Skeletal muscle cell (primary cell): ENCODE measurements at regions not wholly inside any gene's neighbourhood (a gene's known extent, or its start where the extent isn't known, plus 50 kb on each side); places are given as distances from the start of the nearest gene placed in this dataset.
A peak's percentile ranks its signal among the peaks of the same experiment; 100 is the strongest.
"Not testable (repeated sequence)": the region's sequence is repeated elsewhere in the genome, so short reads cannot be mapped to it uniquely, and the experiment has no call there.

Experiments
- DNase-seq: peaks from one replicate; pipeline ENCODE4 v3.0.0-alpha.2; 2010; ENCODE audit warnings: low read depth
- H3K4me3 ChIP-seq: 2 replicates; pipeline ENCODE4 v1.5.1; 2011; ENCODE audit warnings: low read depth, mild to moderate bottlenecking, control low read depth, low read length, moderate library complexity

DNA sequence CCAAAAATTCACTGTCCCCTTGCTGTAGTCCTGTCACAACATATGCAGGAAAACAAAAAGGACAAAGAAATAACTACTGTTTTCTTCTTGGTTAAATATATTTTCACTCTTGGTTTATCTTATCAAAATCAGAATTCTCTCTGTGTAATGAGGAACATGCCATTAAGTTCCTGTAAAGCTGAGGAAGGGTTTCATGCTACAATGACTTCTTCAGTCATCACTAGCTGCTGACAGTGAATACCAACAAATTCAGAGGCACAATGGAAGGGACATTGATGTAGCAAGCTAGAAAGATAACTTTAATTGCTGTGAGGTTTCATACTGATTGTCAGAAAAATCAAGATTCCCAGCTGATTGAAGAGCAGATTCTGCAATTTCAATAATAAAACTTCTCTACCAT, 782.9 kb upstream of the HTR2C start:
- H3K4me3 ChIP-seq = no peak overlapping the region
- no peak for DNase-seq

- H3K4me3 ChIP-seq = no peak overlapping the region
- no peak for DNase-seq
Observed at GRCh38 chrX:113793563-113793962, 790.3 kb upstream of the HTR2C start.

GRCh38 chrX:113790987-113791386, 792.9 kb upstream of the HTR2C start:
- no peak for DNase-seq
- H3K4me3 ChIP-seq = no peak overlapping the region

- not testable (repeated sequence) for DNase-seq, H3K4me3 ChIP-seq
Observed at GRCh38 chrX:113784754-113785153, 799.1 kb upstream of the HTR2C start.

- no peak overlapping the region for H3K4me3 ChIP-seq
- DNase-seq = no peak
Observed at GRCh38 chrX:113770806-113771205, 813.1 kb upstream of the HTR2C start.

DNA sequence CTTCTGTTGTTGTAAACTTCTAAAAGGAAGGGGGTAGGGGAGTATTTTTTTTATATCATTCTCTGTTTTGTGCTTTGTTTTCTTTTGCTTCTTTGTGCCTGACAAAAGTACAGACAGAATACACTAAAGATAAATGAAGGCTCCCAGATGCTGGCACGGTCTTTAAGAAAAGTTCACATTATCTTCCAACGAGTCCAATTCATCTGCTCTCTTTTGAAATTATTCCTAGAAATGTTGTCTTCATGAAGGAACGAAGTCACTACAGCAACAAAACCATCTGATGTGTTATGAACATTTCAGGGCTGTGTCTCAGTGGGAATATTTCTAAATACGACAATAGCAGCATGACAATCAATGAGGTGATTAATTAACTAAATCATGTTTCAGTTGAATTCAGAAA, 813.8 kb upstream of the HTR2C start:
- no peak for DNase-seq
- H3K4me3 ChIP-seq = no peak overlapping the region

DNA sequence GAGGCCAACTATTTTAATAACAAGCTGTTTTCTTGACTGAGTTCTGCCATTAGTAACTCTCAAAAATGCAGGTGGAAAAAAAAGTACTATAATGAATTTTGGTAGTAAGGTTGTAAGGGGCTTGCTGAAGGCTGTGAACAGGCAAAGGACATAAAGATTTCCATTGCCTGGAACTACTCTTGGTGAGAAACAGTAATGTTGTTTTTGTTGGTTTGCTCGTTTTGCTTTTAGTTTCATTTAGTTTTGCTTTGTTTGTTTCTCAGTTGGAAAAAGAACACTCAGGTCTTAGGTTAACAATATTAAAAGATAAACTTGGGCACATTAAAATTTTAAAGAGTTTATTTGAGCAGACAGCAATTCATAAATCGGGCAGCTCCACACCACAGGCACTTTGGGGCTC, 824.5 kb upstream of the HTR2C start:
- H3K4me3 ChIP-seq = no peak overlapping the region
- no peak for DNase-seq

DNA sequence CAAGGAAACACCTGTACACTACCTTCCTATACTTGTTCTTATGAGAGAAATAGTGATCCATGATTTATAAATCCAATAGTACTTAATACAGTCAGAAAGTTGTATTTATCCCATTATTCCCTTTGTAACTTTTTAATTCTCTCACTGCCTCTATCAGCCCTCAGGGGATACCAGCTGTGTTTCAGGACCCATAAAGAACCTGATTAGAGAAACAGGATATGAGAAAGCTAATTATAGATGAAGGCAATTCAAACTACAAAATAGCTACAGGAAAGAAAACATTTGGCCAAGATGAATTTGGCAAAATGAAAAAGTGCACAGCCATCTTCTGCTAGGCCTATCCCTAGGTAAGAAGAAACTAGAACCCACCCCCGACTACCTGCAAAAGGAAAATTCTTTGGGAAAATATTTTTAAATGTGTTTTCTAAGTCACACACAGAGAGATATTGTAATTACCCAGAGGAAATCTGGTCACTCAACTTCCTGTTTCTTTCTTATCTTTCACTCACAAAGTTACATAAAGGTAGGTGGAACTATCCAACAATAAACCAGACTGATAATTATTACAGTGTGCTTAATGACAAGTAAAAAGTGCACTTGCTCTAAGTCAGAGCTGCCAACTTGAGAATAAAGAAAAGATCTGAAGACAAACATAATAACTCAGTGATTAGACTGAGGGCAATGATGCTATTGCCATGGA, 836.5 kb upstream of the HTR2C start:
- no peak overlapping the region for H3K4me3 ChIP-seq
- no peak for DNase-seq

GRCh38 chrX:113743069-113743468, 840.8 kb upstream of the HTR2C start:
- H3K4me3 ChIP-seq = no peak overlapping the region
- no peak for DNase-seq

DNA sequence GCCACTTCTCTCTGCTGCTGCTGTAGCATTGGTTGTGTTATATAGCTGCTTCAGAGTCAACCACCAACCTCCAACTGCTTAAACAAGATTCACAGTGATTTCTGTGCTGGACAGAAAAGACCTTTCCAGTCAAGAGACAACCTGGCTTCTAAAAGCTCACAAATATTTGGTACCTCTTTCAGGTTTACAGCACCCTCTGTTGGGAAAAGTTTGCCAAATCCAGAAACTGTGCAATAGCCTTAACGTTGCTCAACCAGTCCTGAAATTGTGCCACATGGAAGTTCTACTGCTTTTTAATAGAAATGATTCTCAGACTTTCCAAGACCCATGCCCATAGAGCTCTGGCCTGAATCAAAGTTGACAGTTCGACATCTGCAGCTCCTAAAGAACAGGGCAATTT, 842.1 kb upstream of the HTR2C start:
- no peak overlapping the region for H3K4me3 ChIP-seq
- no peak for DNase-seq

- DNase-seq = no peak
- no peak overlapping the region for H3K4me3 ChIP-seq
Observed at GRCh38 chrX:113728937-113729336, 854.9 kb upstream of the HTR2C start.

GRCh38 chrX:113726898-113727297, 857.0 kb upstream of the HTR2C start:
- no peak for DNase-seq
- no peak overlapping the region for H3K4me3 ChIP-seq

GRCh38 chrX:113726466-113726865, 857.4 kb upstream of the HTR2C start:
- no peak overlapping the region for H3K4me3 ChIP-seq
- no peak for DNase-seq

DNA sequence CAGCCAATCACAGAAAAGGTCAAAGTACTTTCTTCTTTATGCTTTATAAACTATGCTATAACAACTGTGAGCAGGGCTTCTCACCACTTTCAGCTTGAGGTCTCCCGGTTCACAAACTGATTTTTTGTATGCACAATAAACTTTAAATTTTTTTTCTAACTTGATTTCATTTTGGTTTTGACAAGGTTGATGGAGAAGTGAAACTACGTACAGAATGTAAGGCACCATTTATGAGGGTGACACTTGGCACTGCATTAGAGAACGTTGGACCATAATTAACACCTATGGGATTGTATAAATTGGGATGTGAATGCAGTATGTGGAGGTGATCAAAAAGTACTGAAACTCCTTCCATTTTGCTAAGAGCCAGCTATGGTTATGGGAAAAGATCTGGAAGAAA, 857.9 kb upstream of the HTR2C start:
- H3K4me3 ChIP-seq = no peak overlapping the region
- DNase-seq = no peak

DNA sequence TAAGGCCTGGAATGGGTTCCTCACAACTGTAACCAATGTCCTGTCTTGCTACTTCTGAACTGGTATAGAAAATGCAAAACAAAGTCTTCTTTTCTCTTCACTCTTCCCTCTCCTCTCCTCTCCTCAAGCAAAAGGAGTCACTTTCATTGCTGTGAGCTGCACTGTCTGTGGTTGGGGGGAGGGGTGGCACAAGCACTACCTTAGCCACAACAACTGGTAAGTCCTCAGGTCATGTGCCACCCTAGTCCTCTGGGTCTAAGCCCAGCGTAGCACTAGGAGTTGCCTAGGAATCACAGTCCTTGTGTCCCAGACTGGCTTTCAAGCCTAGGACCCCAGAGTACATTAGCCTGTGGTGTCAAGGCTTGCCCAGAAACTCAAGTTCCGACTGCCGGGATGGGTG, 859.3 kb upstream of the AMOT start:
- H3K4me3 ChIP-seq = no peak overlapping the region
- DNase-seq = no peak

GRCh38 chrX:113675278-113675677, 834.6 kb upstream of the AMOT start:
- H3K4me3 ChIP-seq = no peak overlapping the region
- peak; percentile 4 for DNase-seq

DNA sequence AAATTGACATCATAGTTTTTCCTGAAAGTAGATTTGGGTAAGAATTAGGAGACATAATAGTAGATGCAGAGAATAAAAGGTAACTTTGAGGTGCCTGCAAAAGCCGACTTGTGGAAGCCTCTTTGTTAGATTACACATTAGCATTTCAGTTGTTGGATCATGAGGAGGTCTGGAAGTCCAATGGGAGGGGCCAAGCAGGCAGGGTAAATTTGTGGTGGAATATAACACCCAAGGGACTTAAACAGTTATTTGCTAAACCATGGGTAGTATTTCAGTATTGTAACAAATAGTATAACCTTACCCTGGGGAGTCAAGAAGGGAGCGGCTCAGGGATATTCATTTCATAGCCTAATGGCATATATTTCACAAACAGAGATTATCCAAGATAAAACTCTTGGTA, 810.7 kb upstream of the AMOT start:
- H3K4me3 ChIP-seq = no peak overlapping the region
- DNase-seq = no peak

GRCh38 chrX:113644426-113644825, 803.8 kb upstream of the AMOT start:
- no peak overlapping the region for H3K4me3 ChIP-seq
- DNase-seq = peak; percentile 16

- DNase-seq = no peak
- no peak overlapping the region for H3K4me3 ChIP-seq
Observed at GRCh38 chrX:113634565-113634964, 793.9 kb upstream of the AMOT start.

DNA sequence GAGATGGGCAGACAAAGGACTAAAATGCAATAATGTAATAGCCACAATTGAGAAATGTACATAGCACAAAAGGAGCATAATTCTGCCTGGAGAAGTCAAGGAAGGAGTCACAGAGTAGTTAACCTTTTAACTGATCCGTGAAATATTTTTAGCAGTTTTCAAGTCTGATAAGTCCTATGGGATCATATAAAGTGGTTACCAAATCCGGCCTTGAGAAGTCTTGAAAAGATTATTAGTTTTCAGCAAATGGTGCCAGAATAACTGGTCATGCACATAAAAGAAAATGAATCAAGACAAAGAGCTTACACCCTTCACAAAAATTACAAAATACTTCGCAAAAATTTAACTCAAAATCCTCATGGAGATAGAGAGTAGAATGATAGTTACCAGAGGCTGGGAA, 788.7 kb upstream of the AMOT start:
- no peak for DNase-seq
- no peak overlapping the region for H3K4me3 ChIP-seq

- no peak for DNase-seq
- no peak overlapping the region for H3K4me3 ChIP-seq
Observed at GRCh38 chrX:113594123-113594841, 753.7 kb upstream of the AMOT start.
